Activated naive CD8-positive, alpha-beta T cell treated with anti-CD3 and anti-CD28 coated beads, Interleukin-2, amount 10 ng/mL, durations not matched to agents 7 days and 5 days (primary cell): ENCODE measurements at regions not wholly inside any gene's neighbourhood (a gene's known extent, or its start where the extent isn't known, plus 50 kb on each side); places are given as distances from the start of the nearest gene placed in this dataset.
"Not testable (repeated sequence)": the region's sequence is repeated elsewhere in the genome, so short reads cannot be mapped to it uniquely, and the experiment has no call there.

Experiments
- ATAC-seq: fragments of 150-1000 bp; cut with Tn5 transposase; one replicate; pipeline ENCODE4 v1.10.0; 2021; ENCODE audit warnings: low read depth, moderate library complexity
- POLR2A ChIA-PET: fragments of 350-600 bp; sonication (Branson Sonifier 250); formaldehyde crosslinking; loops from one replicate; lab custom pipeline; 2021; ENCODE audit warnings: antibody characterized with exemption; lab: Charles Lee
- DNase-seq: peaks from one replicate; pipeline ENCODE4 v3.0.0; 2021
- H3K27ac Mint-ChIP-seq: one replicate; pipeline ENCODE4 v1.8.0; 2022; ENCODE audit warnings: mild to moderate bottlenecking, mixed read lengths
- H3K27me3 Mint-ChIP-seq: one replicate; pipeline ENCODE4 v1.8.0; 2022; ENCODE audit warnings: mild to moderate bottlenecking, moderate library complexity, mixed read lengths
- H3K36me3 Mint-ChIP-seq: one replicate; pipeline ENCODE4 v1.8.0; 2021; ENCODE audit warnings: mild to moderate bottlenecking, mixed read lengths
- H3K4me1 Mint-ChIP-seq: one replicate; pipeline ENCODE4 v1.8.0; 2021; ENCODE audit warnings: mixed read lengths
- H3K4me3 Mint-ChIP-seq: one replicate; pipeline ENCODE4 v1.8.0; 2022; ENCODE audit warnings: mild to moderate bottlenecking, moderate library complexity, mixed read lengths
- H3K9me3 Mint-ChIP-seq: one replicate; pipeline ENCODE4 v1.8.0; 2021; ENCODE audit warnings: mixed read lengths

DNA sequence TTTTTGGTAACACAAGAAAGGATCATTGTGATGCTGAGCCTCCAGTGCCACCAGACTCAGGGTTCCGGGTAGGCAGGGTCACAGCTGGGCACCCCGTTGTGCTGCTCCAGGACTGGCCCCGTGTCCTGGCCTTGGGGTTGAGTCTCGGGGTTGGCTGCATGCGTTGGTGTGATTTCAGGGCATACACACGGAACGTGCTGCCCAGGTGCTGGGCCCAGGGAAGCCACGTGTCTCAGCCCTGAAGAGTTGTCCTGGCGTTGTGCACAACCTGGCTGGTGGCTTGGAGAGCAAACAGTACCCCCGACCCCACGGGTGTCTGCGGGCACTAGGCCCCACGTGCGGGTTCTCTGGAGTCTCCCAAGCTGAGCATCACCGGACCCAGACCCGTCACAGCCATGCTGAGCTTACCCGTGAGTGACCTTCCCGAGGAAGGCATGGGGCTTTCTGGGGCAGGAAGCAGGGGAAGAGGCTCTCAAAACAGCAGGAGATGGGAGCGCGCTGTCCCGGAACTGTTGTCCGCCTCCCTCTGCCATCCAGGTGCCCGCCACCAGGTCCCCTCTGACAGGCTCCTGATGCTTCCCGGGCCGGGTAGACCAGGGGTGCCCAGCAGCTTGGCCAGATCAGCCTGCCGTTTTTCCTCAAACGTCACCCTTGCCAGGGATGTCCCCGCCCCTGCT is 66.1 kb upstream of the ENPP6 start:
- Mint-ChIP-seq H3K4me1 (peaks cover 52% of the 10 kb centered on the region), H3K4me3 (no peak overlapping the region), H3K36me3 (peaks cover 5% of the 10 kb centered on the region), H3K27ac (no peak overlapping the region), H3K9me3 (no peaks in the 10 kb centered on the region), H3K27me3 (no peaks in the 10 kb centered on the region)
- ATAC-seq, result no peak
- no peak for DNase-seq
- POLR2A ChIA-PET, result interaction anchor here (1.4 kb wide), 1 partner anchor 23 kb away, joined by 3 read pairs; no protein-coding TSS in a partner anchor

- POLR2A ChIA-PET, result interaction anchor here (1.4 to 2.5 kb wide), 3 partner anchors 15 to 192 kb away, joined by 3 to 17 read pairs (median 16); partner anchors contain the start of gene IRF2
- Mint-ChIP-seq H3K27me3 (no peaks in the 10 kb centered on the region), H3K27ac (peak overlapping the region; percentile 80), H3K4me1 (peaks cover 46% of the 10 kb centered on the region), H3K9me3 (peaks cover 2% of the 10 kb centered on the region), H3K36me3 (peaks cover 7% of the 10 kb centered on the region), H3K4me3 (peak overlapping the region; percentile 11)
- ATAC-seq (no peak), DNase-seq (no peak)
Observed at GRCh38 chr4:184282895-184283654, 65.4 kb upstream of the ENPP6 start.

DNA sequence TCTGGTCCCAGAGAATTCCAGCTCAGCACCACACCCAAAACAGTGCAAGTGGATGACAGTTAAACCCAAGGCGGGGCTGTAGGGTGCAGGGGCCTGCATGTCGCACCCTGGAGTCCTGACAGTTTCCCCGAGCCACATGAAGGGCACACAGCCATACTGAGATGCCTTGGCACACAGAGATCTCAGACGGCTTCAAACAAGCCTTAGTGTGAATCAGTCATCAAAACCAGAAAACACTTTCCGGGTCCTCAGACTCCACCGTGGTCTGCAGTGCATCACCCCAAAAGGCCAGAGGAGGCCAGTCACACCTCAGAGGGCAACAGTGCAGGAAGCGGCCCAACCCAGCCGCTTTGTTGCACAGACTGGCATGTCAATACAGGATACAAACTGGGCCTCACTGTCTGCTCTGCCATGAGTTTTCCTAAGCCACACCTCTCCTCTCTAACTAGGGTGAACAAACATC is 64.6 kb upstream of the ENPP6 start:
- H3K9me3 Mint-ChIP-seq, result peaks cover 2% of the 10 kb centered on the region
- ATAC-seq, result peak; percentile 83
- H3K4me1 Mint-ChIP-seq, result peaks cover 40% of the 10 kb centered on the region
- peak; percentile 61 for DNase-seq
- H3K4me3 Mint-ChIP-seq, result no peak overlapping the region
- H3K36me3 Mint-ChIP-seq, result peaks cover 10% of the 10 kb centered on the region
- POLR2A ChIA-PET, result interaction anchor here (1.1 to 2.5 kb wide), 5 partner anchors 14 to 367 kb away, joined by 3 to 17 read pairs (median 6); partner anchors contain the start of genes CASP3, IRF2 and PRIMPOL
- H3K27me3 Mint-ChIP-seq, result no peaks in the 10 kb centered on the region
- H3K27ac Mint-ChIP-seq, result peak overlapping the region; percentile 80

DNA sequence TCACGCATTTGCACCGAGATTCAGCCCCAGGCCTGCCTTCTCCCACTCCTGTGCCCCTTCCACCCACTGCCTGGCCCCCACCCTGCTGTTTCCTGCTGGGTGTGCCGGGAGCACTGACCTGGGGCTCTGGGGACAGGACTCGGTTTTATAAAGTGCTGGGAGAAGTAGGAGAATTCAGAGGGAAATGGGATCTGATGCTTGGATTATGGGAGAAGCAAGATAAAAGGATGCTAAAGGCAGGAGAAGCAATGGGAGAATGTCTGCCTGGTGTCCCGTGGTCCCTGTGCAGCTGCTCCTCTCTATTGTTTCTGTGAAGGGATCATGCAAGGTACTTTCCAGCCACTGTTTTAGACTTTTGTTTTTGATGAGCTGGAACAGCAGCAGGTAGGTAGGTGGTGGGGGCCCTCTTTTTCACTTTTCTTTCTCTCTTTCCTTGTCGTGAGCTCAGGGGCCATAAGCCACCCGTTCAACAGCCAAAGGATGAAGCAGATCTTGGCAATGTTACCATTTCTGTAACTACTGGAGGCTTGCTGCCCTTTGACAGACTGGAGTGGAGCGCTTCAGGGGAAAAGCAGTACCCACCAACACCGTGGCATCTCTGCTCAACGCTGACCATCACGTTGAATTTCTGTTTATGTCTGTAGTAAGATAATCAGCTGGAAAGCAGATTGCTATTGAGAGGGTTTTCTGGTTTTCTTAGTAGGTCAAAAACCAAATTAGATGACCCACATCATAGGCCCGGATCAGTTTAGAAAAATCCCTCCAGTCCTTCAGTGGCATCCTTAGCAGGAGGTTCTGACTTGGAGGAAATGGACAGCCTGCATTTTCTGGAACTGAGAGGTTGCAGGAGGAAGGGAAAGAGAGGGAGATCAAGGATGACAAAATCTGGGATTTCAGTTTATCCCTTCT is 63.8 kb upstream of the ENPP6 start:
- POLR2A ChIA-PET, result interaction anchor here (1.1 to 2.5 kb wide), 5 partner anchors 14 to 368 kb away, joined by 3 to 17 read pairs (median 6); partner anchors contain the start of genes CASP3, IRF2 and PRIMPOL
- ATAC-seq (no peak), DNase-seq (no peak)
- H3K27me3 Mint-ChIP-seq, result no peaks in the 10 kb centered on the region
- peak overlapping the region; percentile 80 for H3K27ac Mint-ChIP-seq
- peak overlapping the region; percentile 18 for H3K4me3 Mint-ChIP-seq
- peaks cover 5% of the 10 kb centered on the region for H3K9me3 Mint-ChIP-seq
- peaks cover 13% of the 10 kb centered on the region for H3K36me3 Mint-ChIP-seq
- H3K4me1 Mint-ChIP-seq, result peaks cover 40% of the 10 kb centered on the region

DNA sequence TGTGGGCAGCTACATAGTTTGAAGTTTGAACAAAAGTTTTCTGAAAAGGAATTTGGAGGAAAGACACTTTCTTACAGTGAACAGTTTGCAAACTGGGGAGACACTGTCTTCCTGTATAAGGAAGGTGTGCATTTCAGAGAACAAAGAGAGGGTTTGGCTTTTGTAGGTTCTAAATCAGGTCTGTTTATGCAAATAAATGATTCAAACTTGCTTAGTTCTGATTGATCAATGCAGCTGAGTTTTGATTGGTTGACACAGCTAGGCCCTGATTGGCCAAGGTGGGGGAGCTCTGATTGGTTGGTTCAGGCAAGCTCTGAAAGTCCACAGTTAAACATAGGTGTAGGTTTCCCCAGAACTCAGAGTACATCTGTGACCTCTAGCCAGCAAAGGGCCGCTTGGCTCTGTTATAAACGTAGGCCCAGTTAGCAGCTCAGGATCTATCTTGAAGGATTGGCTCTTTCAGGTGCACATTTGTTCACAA is 63.0 kb upstream of the ENPP6 start:
- H3K36me3 Mint-ChIP-seq, result peaks cover 14% of the 10 kb centered on the region
- H3K4me3 Mint-ChIP-seq, result no peak overlapping the region
- H3K9me3 Mint-ChIP-seq, result peaks cover 9% of the 10 kb centered on the region
- POLR2A ChIA-PET, result interaction anchor here (0.9 to 2.5 kb wide), 6 partner anchors 8 to 369 kb away, joined by 3 to 16 read pairs (median 6); partner anchors contain the start of genes CASP3, IRF2 and PRIMPOL
- no peaks in the 10 kb centered on the region for H3K27me3 Mint-ChIP-seq
- peak; percentile 42 for ATAC-seq
- H3K4me1 Mint-ChIP-seq, result peaks cover 40% of the 10 kb centered on the region
- H3K27ac Mint-ChIP-seq, result peak overlapping the region; percentile 62
- no peak for DNase-seq

- ATAC-seq, result no peak
- POLR2A ChIA-PET, result interaction anchor here (0.9 to 2.0 kb wide), 5 partner anchors 8 to 369 kb away, joined by 3 to 6 read pairs (median 5); partner anchors contain the start of genes CASP3, IRF2 and PRIMPOL
- Mint-ChIP-seq H3K36me3 (peaks cover 14% of the 10 kb centered on the region), H3K9me3 (peaks cover 9% of the 10 kb centered on the region), H3K27ac (peak overlapping the region; percentile 47), H3K4me3 (no peak overlapping the region), H3K4me1 (peaks cover 40% of the 10 kb centered on the region), H3K27me3 (no peaks in the 10 kb centered on the region)
- no peak for DNase-seq
Observed at GRCh38 chr4:184280137-184280536, 62.5 kb upstream of the ENPP6 start.

DNA sequence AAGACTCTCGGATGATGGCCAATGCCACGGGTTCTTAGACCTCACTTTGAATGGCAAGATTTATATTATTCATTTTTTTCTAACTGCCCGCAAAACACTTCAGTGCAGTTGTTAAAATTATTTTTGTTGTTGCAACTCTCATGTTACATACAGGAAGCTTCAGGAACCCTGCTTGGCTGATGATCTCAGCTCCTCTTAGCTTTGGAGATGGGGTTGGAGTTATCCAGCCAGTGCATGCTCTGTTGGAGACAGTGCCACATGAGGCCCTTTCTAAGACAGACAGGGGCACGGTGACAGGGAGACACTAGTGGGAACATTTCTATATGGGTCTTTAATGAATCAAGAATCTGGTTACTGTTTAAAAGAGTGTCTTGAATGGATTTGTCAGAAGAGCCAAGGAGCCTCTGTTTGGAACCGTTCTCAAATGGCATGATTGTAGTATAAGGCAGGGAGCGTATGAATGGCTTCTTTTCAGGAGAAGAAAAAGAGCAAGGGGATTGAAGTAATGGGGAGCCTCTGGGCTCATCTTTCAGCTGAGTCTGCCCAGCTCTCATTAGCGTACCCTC is 61.9 kb upstream of the ENPP6 start:
- no peak for ATAC-seq
- Mint-ChIP-seq H3K4me3 (no peak overlapping the region), H3K9me3 (peaks cover 9% of the 10 kb centered on the region), H3K27me3 (no peaks in the 10 kb centered on the region), H3K4me1 (peaks cover 40% of the 10 kb centered on the region), H3K36me3 (peaks cover 14% of the 10 kb centered on the region), H3K27ac (peak overlapping the region; percentile 47)
- POLR2A ChIA-PET, result interaction anchor here (0.9 to 1.5 kb wide), 4 partner anchors 9 to 195 kb away, joined by 3 to 6 read pairs (median 4); partner anchors contain the start of gene IRF2
- DNase-seq, result no peak

- H3K9me3 Mint-ChIP-seq, POLR2A ChIA-PET, DNase-seq, ATAC-seq, H3K27me3 Mint-ChIP-seq, H3K4me3 Mint-ChIP-seq, H3K27ac Mint-ChIP-seq: not testable (repeated sequence)
- Mint-ChIP-seq H3K4me1 (peaks cover 31% of the 10 kb centered on the region), H3K36me3 (peaks cover 14% of the 10 kb centered on the region)
Observed at GRCh38 chr4:184277769-184278168, 60.1 kb upstream of the ENPP6 start.

- peaks cover 14% of the 10 kb centered on the region for H3K36me3 Mint-ChIP-seq
- H3K9me3 Mint-ChIP-seq, DNase-seq: not testable (repeated sequence)
Observed at GRCh38 chr4:184277010-184277409, 59.3 kb upstream of the ENPP6 start.

DNA sequence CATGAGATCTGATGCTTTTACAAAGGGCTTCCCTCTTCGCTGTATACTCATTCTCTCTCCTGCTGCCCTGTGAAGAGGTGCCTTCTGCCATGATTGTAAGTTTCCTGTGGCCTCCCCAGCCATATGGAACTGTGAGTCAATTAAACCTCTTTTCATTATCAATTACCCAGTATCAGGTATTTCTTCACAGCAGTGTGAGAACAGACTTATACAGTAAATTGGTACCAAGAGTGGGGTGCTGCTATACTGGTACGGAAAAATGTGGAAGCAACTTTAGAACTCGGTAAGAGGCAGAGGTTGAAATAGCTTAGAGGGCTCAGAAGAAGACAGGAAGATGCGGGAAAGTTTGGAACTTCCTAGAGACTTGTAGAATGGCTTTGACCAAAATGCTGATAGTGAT is 58.7 kb upstream of the ENPP6 start:
- ATAC-seq, H3K4me3 Mint-ChIP-seq, H3K27ac Mint-ChIP-seq, H3K9me3 Mint-ChIP-seq, POLR2A ChIA-PET, H3K27me3 Mint-ChIP-seq, DNase-seq: not testable (repeated sequence)
- H3K36me3 Mint-ChIP-seq, result peaks cover 14% of the 10 kb centered on the region
- peaks cover 17% of the 10 kb centered on the region for H3K4me1 Mint-ChIP-seq

More at GRCh38 chr4:184277010-184277409, 59.3 kb upstream of the ENPP6 start:
- POLR2A ChIA-PET, ATAC-seq, H3K4me3 Mint-ChIP-seq, H3K27ac Mint-ChIP-seq, H3K27me3 Mint-ChIP-seq: not testable (repeated sequence)
- peaks cover 24% of the 10 kb centered on the region for H3K4me1 Mint-ChIP-seq

DNA sequence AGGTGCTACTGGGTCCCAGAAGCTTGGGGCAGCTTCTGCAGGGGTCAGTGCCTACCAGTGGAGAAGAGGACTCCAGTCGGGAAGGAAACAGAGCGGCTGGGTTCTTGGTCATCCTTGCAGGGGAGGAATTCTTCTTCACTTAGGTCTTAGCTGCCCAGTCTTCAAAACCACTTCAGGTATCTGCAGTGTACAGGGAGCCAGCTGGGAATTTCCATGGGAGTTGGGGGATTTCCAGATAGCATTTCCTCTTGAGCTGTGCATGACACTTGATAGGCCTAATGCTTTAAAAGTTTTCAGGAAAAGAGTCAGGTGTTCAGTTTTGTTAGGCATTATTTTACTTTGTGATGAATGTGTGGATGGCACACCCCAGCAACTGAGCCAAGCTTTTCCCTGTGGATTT is 58.1 kb upstream of the ENPP6 start:
- Mint-ChIP-seq H3K27me3 (no peaks in the 10 kb centered on the region), H3K4me1 (peaks cover 13% of the 10 kb centered on the region), H3K27ac (no peak overlapping the region), H3K4me3 (no peak overlapping the region), H3K9me3 (peaks cover 9% of the 10 kb centered on the region), H3K36me3 (peaks cover 15% of the 10 kb centered on the region)
- POLR2A ChIA-PET, result no interaction called here
- no peak for DNase-seq
- no peak for ATAC-seq
